OCI-LY1 (cell line): ENCODE measurements at regions not wholly inside any gene's neighbourhood (a gene's known extent, or its start where the extent isn't known, plus 50 kb on each side); places are given as distances from the start of the nearest gene placed in this dataset.

Experiments used
- H2AFZ ChIP-seq: fragments of 200-600 bp; sonication (generic), shearing (Covaris generic); 2 replicates; pipeline ENCODE4 v1.6.0; 2014; ENCODE audit warnings: antibody characterized with exemption, mild to moderate bottlenecking, low read length
- H3F3A ChIP-seq: fragments of 200-600 bp; sonication (generic), shearing (Covaris generic); 2 replicates; pipeline ENCODE4 v1.6.0; 2014; ENCODE audit warnings: mild to moderate bottlenecking, antibody characterized with exemption, low read length, moderate library complexity; ENCODE audit not compliant: insufficient read depth
- H3K27ac ChIP-seq: fragments of 200-600 bp; sonication (generic); 2 replicates; pipeline ENCODE4 v1.5.1; 2014; ENCODE audit warnings: low read length, mixed run types, mild to moderate bottlenecking, low read depth; ENCODE audit not compliant: poor library complexity, severe bottlenecking
- H3K27me3 ChIP-seq: fragments of 200-600 bp; sonication (generic); 2 replicates; pipeline ENCODE4 v1.6.0; 2014; ENCODE audit warnings: antibody characterized with exemption, mild to moderate bottlenecking, low read length, moderate library complexity; ENCODE audit not compliant: insufficient read depth
- H3K36me3 ChIP-seq: fragments of 200-600 bp; sonication (generic); 2 replicates; pipeline ENCODE4 v1.6.1; 2014; ENCODE audit warnings: mild to moderate bottlenecking, antibody characterized with exemption, low read length, moderate library complexity, mixed read lengths; ENCODE audit not compliant: insufficient read depth
- H3K4me1 ChIP-seq: fragments of 200-600 bp; sonication (generic); 2 replicates; pipeline ENCODE4 v1.5.1; 2014; ENCODE audit warnings: mild to moderate bottlenecking, low read length, moderate library complexity; ENCODE audit not compliant: insufficient read depth, severe bottlenecking
- H3K4me2 ChIP-seq: fragments of 200-600 bp; sonication (generic), shearing (Covaris generic); 2 replicates; pipeline ENCODE4 v1.6.1; 2014; ENCODE audit warnings: low read length
- H3K4me3 ChIP-seq: fragments of 200-600 bp; sonication (generic); 2 replicates; pipeline ENCODE4 v1.5.1; 2014; ENCODE audit warnings: low read length, low read depth, mild to moderate bottlenecking, mixed read lengths; ENCODE audit not compliant: poor library complexity, severe bottlenecking
- H3K79me2 ChIP-seq: fragments of 200-600 bp; shearing (Covaris generic); 2 replicates; pipeline ENCODE4 v1.6.1; 2016; ENCODE audit warnings: mixed run types, low read length, mixed read lengths; ENCODE audit not compliant: insufficient read depth
- H3K9ac ChIP-seq: fragments of 200-600 bp; sonication (generic), shearing (Covaris generic); 2 replicates; pipeline ENCODE4 v1.6.1; 2014; ENCODE audit warnings: mild to moderate bottlenecking, low read length, mixed read lengths
- H3K9me2 ChIP-seq: fragments of 200-600 bp; sonication (generic), shearing (Covaris generic); 2 replicates; pipeline ENCODE4 v1.6.1; 2014; ENCODE audit warnings: low read depth, mild to moderate bottlenecking, low read length, mixed read lengths
- H3K9me3 ChIP-seq: fragments of 200-600 bp; shearing (Covaris generic); 2 replicates; pipeline ENCODE4 v1.6.1; 2014; ENCODE audit warnings: low read length, mixed read lengths
- H4K20me1 ChIP-seq: fragments of 200-600 bp; sonication (generic), shearing (Covaris generic); 2 replicates; pipeline ENCODE4 v1.6.0; 2016; ENCODE audit warnings: mild to moderate bottlenecking, low read length; ENCODE audit not compliant: insufficient read depth
- CTCF ChIP-seq: fragments of 200-600 bp; sonication (generic), shearing (Covaris generic); IDR thresholded peaks from 2 replicates; pipeline ENCODE4 v1.5.1; 2017; ENCODE audit warnings: mild to moderate bottlenecking, antibody characterized with exemption, low read length, moderate library complexity, mixed read lengths
- EZH2 ChIP-seq: fragments of 200-600 bp; sonication (generic), shearing (Covaris generic); IDR thresholded peaks from 2 replicates; pipeline ENCODE4 v1.8.0; 2017; ENCODE audit warnings: borderline replicate concordance, mixed run types, mild to moderate bottlenecking, antibody characterized with exemption, low read length, moderate library complexity, mixed read lengths

- Histone ChIP-seq H3K79me2 (no peaks in the 10 kb centered on the region), H3K9me2 (no peaks in the 10 kb centered on the region), H2AFZ (no peak overlapping the region), H3K4me2 (no peak overlapping the region), H4K20me1 (no peaks in the 10 kb centered on the region), H3K27ac (no peak overlapping the region), H3K4me1 (no peaks in the 10 kb centered on the region), H3K27me3 (no peaks in the 10 kb centered on the region; the same call in 1 of the 2 replicates), H3F3A (no peaks in the 10 kb centered on the region), H3K9ac (no peak overlapping the region), H3K36me3 (no peaks in the 10 kb centered on the region; the same call in 1 of the 2 replicates), H3K4me3 (no peak overlapping the region), H3K9me3 (no peaks in the 10 kb centered on the region)
- TF ChIP-seq CTCF (no peak), EZH2 (no peak)
Measured at GRCh38 chr6:170172392-170172791, 118.5 kb downstream of the DLL1 start.

DNA sequence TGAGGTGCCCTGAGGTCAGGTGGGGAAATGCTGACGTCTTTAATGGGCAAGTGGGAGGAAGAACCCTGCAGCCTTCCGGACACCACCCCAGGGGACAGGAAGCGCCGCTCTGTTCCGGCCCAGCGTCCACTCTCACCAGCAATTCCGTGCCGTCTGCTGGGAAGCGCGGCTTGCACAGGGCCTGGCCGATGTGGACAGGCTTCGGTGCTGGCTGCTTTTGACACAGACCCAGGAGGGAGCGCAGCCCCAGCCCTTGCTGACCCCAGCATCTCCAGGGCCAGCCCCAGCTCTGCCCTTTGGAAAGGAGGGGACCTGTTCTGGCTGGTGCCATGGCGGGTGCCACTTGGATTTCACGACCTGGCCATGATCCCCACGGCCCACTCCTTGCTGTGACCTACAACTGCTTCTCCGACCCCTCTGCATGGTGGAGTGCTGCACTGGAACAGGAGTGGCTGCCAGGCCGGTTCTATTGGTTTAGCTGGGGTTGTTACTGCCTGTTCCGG is 123.2 kb downstream of the DLL1 start:
- Histone ChIP-seq H3K9me2 (no peaks in the 10 kb centered on the region), H3K27me3 (no peaks in the 10 kb centered on the region; the same call in 1 of the 2 replicates), H4K20me1 (no peaks in the 10 kb centered on the region), H2AFZ (no peak overlapping the region), H3F3A (no peaks in the 10 kb centered on the region), H3K79me2 (no peaks in the 10 kb centered on the region), H3K4me3 (no peak overlapping the region), H3K36me3 (no peaks in the 10 kb centered on the region; the same call in 1 of the 2 replicates), H3K4me2 (no peak overlapping the region), H3K9me3 (no peaks in the 10 kb centered on the region), H3K27ac (no peak overlapping the region), H3K4me1 (no peaks in the 10 kb centered on the region), H3K9ac (no peak overlapping the region)
- TF ChIP-seq EZH2 (no peak), CTCF (no peak)

DNA sequence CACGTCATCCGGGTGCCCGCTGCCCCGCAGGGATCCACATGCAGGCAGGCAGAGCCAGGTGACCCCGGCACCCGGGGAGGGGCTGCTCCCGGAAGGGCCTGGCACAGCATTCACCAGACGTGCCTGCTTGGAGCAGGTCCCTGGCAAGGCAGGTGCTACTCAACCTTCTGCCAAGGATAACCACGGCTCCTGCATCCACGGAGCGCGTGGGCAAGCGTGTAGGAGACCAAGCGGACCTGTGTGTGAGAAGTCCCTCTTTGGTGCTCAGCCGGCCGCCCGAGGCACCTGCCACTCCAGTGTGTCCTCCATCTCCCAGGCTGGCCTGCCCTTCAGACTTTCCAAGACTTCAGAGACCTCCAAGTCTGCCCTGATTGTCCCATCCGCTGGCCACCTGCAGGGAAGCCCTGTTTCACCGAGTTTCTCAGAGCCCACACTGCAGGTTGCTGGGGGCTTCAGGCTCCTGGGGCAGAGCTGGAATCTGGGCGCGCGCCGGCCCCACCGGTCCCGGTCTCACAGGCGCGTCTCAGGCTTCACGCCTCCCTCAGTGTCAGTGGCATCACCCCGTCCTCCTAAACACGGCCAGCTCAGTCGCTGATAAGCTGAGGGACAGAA is 124.3 kb downstream of the DLL1 start:
- Histone ChIP-seq H3K27me3 (no peaks in the 10 kb centered on the region; the same call in 1 of the 2 replicates), H3K79me2 (no peaks in the 10 kb centered on the region)

More for the DNA sequence above, 124.3 kb downstream of the DLL1 start:
- Histone ChIP-seq H3K9me3 (no peaks in the 10 kb centered on the region), H4K20me1 (no peaks in the 10 kb centered on the region), H3F3A (no peaks in the 10 kb centered on the region), H3K36me3 (no peaks in the 10 kb centered on the region; the same call in 1 of the 2 replicates), H3K27ac (no peak overlapping the region), H3K4me2 (no peak overlapping the region), H3K4me3 (no peak overlapping the region), H3K9me2 (no peaks in the 10 kb centered on the region), H3K4me1 (no peaks in the 10 kb centered on the region), H3K9ac (no peak overlapping the region), H2AFZ (no peak overlapping the region)
- TF ChIP-seq CTCF (no peak), EZH2 (no peak)
